ENCODE measurements at regions not wholly inside any gene's neighbourhood (a gene's known extent, or its start where the extent isn't known, plus 50 kb on each side); places are given as distances from the start of the nearest gene placed in this dataset.

DNA sequence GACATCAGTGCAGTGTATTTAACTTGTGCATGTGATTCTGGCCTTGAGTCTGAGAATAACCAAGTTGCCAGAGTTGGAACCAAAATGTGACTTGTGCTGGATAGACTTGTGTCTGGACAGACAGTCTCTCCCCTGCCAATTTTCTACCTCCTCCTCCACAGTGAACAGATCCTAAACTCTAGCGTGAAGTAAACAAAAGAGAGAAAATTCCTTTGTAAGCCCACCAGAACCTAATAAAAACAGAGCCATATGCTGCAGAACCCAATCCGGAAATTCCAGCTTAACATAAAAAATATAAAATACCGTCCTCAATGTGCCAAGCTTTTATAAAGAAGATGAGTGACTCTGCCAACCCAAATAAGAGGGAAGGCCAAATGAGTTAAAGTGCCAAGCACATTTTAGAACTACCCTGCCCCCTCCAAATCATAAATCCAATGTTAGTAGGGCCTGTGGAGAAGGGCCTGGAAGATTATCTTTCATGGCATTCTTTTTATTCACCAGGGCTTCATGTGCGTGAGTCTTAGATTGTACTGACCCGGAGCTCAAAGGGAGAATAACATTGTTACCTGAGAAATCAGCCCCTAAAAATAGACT, 344.6 kb upstream of the PROK2 start:
- Histone ChIP-seq H3K4me1 (ENCODE audit: control insufficient read depth, insufficient read depth, low read length) (no peaks in the 10 kb centered on the region), H2AK9ac (replicated peaks; ENCODE audit: low read depth, low read length, poor library complexity) (no peak overlapping the region), H3K27ac (ENCODE audit: insufficient read depth, low read length) (no peak overlapping the region), H3K14ac (replicated peaks; ENCODE audit: low read depth, low read length) (no peak overlapping the region), H2BK5ac (ENCODE audit: low read depth, low read length, poor library complexity, severe bottlenecking) (no peak overlapping the region), H3K18ac (ENCODE audit: low read depth, low read length) (no peak overlapping the region), H3K9me3 (ENCODE audit: control insufficient read depth, insufficient read depth, low read length) (no peaks in the 10 kb centered on the region; the same call in 1 of the 2 replicates), H2BK15ac (ENCODE audit: low read depth, low read length) (no peak overlapping the region), H3K79me1 (ENCODE audit: low read depth in 1 of 2, low read length in 2 of 2) (no peaks in the 10 kb centered on the region), H3K4me2 (ENCODE audit: low read depth, low read length) (no peak overlapping the region), H3K27me3 (ENCODE audit: control insufficient read depth, insufficient read depth, low read length) (peaks cover 18% of the 10 kb centered on the region), H3K56ac (ENCODE audit: extremely low read depth, insufficient read depth, low read length) (no peak overlapping the region), H2BK20ac (ENCODE audit: low read depth, low read length) (no peak overlapping the region), H4K91ac (ENCODE audit: insufficient read depth, low read depth, low read length) (no peak overlapping the region), H2AK5ac (ENCODE audit: low read depth, low read length) (no peak overlapping the region), H3K4me3 (ENCODE audit: insufficient read depth, low read depth, low read length) (no peak overlapping the region), H4K5ac (ENCODE audit: low read depth, low read length) (no peak overlapping the region), H4K20me1 (ENCODE audit: insufficient read depth, low read length) (no peaks in the 10 kb centered on the region), H3K36me3 (ENCODE audit: control insufficient read depth, insufficient read depth, low read length) (no peaks in the 10 kb centered on the region), H3K23ac (ENCODE audit: low read depth, low read length) (no peak overlapping the region), H3K4ac (ENCODE audit: low read depth, low read length) (no peak overlapping the region), H3K9me1 (ENCODE audit: insufficient read depth, low read length) (no peaks in the 10 kb centered on the region), H4K8ac (ENCODE audit: low read depth in 2 of 2, low read length in 2 of 2) (no peak overlapping the region), H2BK120ac (ENCODE audit: low read depth, low read length) (no peak overlapping the region), H3K9ac (ENCODE audit: low read depth, low read length) (no peak overlapping the region), H2AFZ (replicated peaks; ENCODE audit: low read length, poor library complexity) (no peak overlapping the region)
- POLR2A ChIA-PET (ENCODE audit: unreplicated experiment) = no interaction called here
- no peak for ATAC-seq (ENCODE audit: low read depth)
- in situ Hi-C loops (cut with MboI; ENCODE audit: low sequenced_read_pairs) = no loop called here
- no CpG with 5 or more reads among the region's 5 CpGs for WGBS, 2 experiments (ENCODE audit: extremely low coverage in 2 of 2, insufficient read length in 1 of 2)
- dilution Hi-C loops (cut with HindIII; ENCODE audit: low sequenced_read_pairs, unreplicated experiment) = no loop called here
- CTCF ChIA-PET = interaction anchor here (0.7 to 1.2 kb wide), 2 partner anchors 18 to 29 kb away, joined by 3 read pairs; no protein-coding TSS in a partner anchor
- no TSS peak for BruUV-seq (replicated peaks)
- intact Hi-C loops (cut with micrococcal nuclease) = no loop called here
- TF ChIP-seq CHD1 (IDR thresholded peaks at IDR 0.05; ENCODE audit: low read depth, low read length) (no peak), MXI1 (IDR thresholded peaks at IDR 0.05; ENCODE audit: borderline replicate concordance, low read depth, low read length) (no peak), MAZ (IDR thresholded peaks at IDR 0.05; ENCODE audit: borderline replicate concordance, low read depth, low read length) (no peak), RFX5 (IDR thresholded peaks at IDR 0.05; ENCODE audit: low read depth, low read length) (no peak), RCOR1 (IDR thresholded peaks at IDR 0.05; ENCODE audit: insufficient replicate concordance, low read length) (no peak), MAFK (IDR thresholded peaks at IDR 0.05; ENCODE audit: low read depth, low read length) (no peak), USF2 (IDR thresholded peaks at IDR 0.05; ENCODE audit: low read depth, low read length) (no peak), CEBPB (IDR thresholded peaks at IDR 0.05; ENCODE audit: low read depth, low read length) (no peak), CTCF (conservative IDR thresholded peaks at IDR 0.05; ENCODE audit: low read depth, low read length) (no peak), SMC3 (IDR thresholded peaks at IDR 0.05; ENCODE audit: low read depth, low read length) (no peak), NFE2L2 (IDR thresholded peaks at IDR 0.05; ENCODE audit: low read depth, low read length) (no peak), BHLHE40 (IDR thresholded peaks at IDR 0.05; ENCODE audit: low read depth, low read length) (no peak), FOS (IDR thresholded peaks at IDR 0.05; ENCODE audit: low read depth, low read length) (no peak), RAD21 (IDR thresholded peaks at IDR 0.05; ENCODE audit: low read length) (no peak), ELK1 (IDR thresholded peaks at IDR 0.05; ENCODE audit: borderline replicate concordance, low read depth, low read length) (no peak)
- DNase-seq = no peak

Data from IMR-90 (cell line).